ENCODE measurements at regions not wholly inside any gene's neighbourhood (a gene's known extent, or its start where the extent isn't known, plus 50 kb on each side); places are given as distances from the start of the nearest gene placed in this dataset.

DNA sequence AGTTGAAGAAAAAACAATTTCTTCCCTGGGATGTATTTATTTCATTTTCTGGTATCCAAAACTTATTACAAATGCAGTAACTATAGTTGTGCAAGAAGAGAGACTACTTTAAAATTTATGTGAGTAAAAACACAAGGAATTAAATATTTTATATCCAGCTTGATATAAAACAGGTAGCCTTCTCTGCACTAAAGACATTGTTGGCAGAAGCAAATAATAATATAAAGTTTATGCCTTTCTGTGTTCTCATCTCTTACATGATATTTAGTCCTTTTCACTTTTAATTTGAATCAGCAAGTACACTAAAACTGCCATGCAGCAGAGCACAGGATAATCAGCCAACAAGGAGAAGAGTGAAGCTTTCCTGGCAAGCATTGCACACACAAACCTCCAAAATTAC lies 352.7 kb downstream of the ARL6IP6 start:
- TF ChIP-seq CTCF (IDR thresholded peaks at IDR 0.05) (no peak), POLR2A (IDR thresholded peaks at IDR 0.05) (no peak), POLR2AphosphoS5 (IDR thresholded peaks at IDR 0.05) (no peak)
